GM12878 (cell line): ENCODE measurements at regions not wholly inside any gene's neighbourhood (a gene's known extent, or its start where the extent isn't known, plus 50 kb on each side); places are given as distances from the start of the nearest gene placed in this dataset.

Source experiments
- ATAC-seq: fragments of 200-7000 bp; cut with Tn5 transposase; 3 replicates; pipeline ENCODE4 v1.9.1; 2020; ENCODE audit warnings: mild to moderate bottlenecking, moderate library complexity
- BruUV-seq: library from RNA; stranded (reverse); fragments of 400-500 nt; replicated peaks from 2 replicates; lab custom pipeline; 2021; lab: Mats Ljungman, UMichigan
- CTCF ChIA-PET: fragments of 300-600 bp; sonication (Branson Sonifier 250); formaldehyde crosslinking; extraction: SDS; loops from one replicate; lab custom pipeline; 2021; ENCODE audit warnings: inconsistent platforms; lab: Yijun Ruan, JAX
- POLR2A ChIA-PET: fragments of 350-600 bp; formaldehyde crosslinking; extraction: SDS; loops from one replicate; lab custom pipeline; 2021; ENCODE audit warnings: inconsistent platforms; lab: Charles Lee
- RAD21 ChIA-PET: fragments of 300-600 bp; sonication (Branson Sonifier 250); formaldehyde crosslinking; loops from one replicate; lab custom pipeline; 2023; ENCODE audit warnings: antibody characterized with exemption; ENCODE audit not compliant: unreplicated experiment; lab: Charles Lee
- SMC1A ChIA-PET: fragments of 300-600 bp; sonication (Branson Sonifier 250); formaldehyde crosslinking; loops from one replicate; lab custom pipeline; 2023; ENCODE audit not compliant: unreplicated experiment, uncharacterized antibody; lab: Charles Lee
- DNase-seq: peaks from one replicate; pipeline ENCODE4 v3.0.0-alpha.2; 2011; ENCODE audit warnings: low read depth, low spot score
- FAIRE-seq: peaks from 3 replicates; lab custom pipeline; 2011; peaks lifted over from hg19 to GRCh38; lab: Jason Lieb, UNC
- H2AFZ ChIP-seq: 2 replicates; pipeline ENCODE4 v1.6.0; 2011; ENCODE audit warnings: low read depth, low read length, control low read depth; ENCODE audit not compliant: control insufficient read depth
- H3K27ac ChIP-seq: 2 replicates; pipeline ENCODE4 v1.5.1; 2011; ENCODE audit warnings: control low read depth; ENCODE audit not compliant: control insufficient read depth, insufficient read depth
- H3K27me3 ChIP-seq, 2 experiments: replicated peaks in 1 of 2; 2 replicates each; pipeline versions ENCODE4 v1.6.0 to v1.6.1; 2011; ENCODE audit warnings: low read length in 1 of 2; ENCODE audit not compliant: control insufficient read depth in 2 of 2, insufficient read depth in 2 of 2
- H3K36me3 ChIP-seq, 2 experiments: 2 replicates each; pipeline ENCODE4 v1.5.1; 2011; ENCODE audit warnings: low read length in 1 of 2; ENCODE audit not compliant: control insufficient read depth in 2 of 2, insufficient read depth in 2 of 2
- H3K4me1 ChIP-seq: 2 replicates; pipeline ENCODE4 v1.6.1; 2011; ENCODE audit warnings: mild to moderate bottlenecking, low read length, moderate library complexity, mixed read lengths; ENCODE audit not compliant: control insufficient read depth, insufficient read depth
- H3K4me2 ChIP-seq: 2 replicates; pipeline ENCODE4 v1.6.0; 2011; ENCODE audit warnings: control low read depth; ENCODE audit not compliant: control insufficient read depth, insufficient read depth
- H3K4me3 ChIP-seq: fragments of 200-600 bp; sonication (generic); 2 replicates; pipeline ENCODE4 v1.5.1; 2016
- H3K79me2 ChIP-seq: 2 replicates; pipeline ENCODE4 v1.6.0; 2011; ENCODE audit warnings: low read length; ENCODE audit not compliant: control insufficient read depth, insufficient read depth
- H3K9ac ChIP-seq: 2 replicates; pipeline ENCODE4 v1.8.0; 2011; ENCODE audit warnings: low read length, control low read depth, mixed read lengths; ENCODE audit not compliant: control insufficient read depth, insufficient read depth
- H3K9me3 ChIP-seq: replicated peaks from 3 replicates; pipeline ENCODE4 v1.5.1; 2011; ENCODE audit warnings: mild to moderate bottlenecking, low read length; ENCODE audit not compliant: control insufficient read depth, insufficient read depth
- H4K20me1 ChIP-seq: 2 replicates; pipeline ENCODE4 v1.6.0; 2011; ENCODE audit not compliant: control insufficient read depth, insufficient read depth
- SMAD5 ChIP-seq: IDR thresholded peaks from 2 replicates; pipeline ENCODE4 v1.6.1; 2016; ENCODE audit warnings: antibody characterized with exemption, low read depth
- SUZ12 ChIP-seq: fragments of 200-600 bp; sonication (generic); IDR thresholded peaks from one replicate; pipeline ENCODE4 v1.6.1; 2018; ENCODE audit warnings: antibody characterized with exemption, mild to moderate bottlenecking; ENCODE audit not compliant: unreplicated experiment
- TCF7 ChIP-seq: IDR thresholded peaks from 2 replicates; pipeline ENCODE4 v1.6.1; 2014; ENCODE audit warnings: antibody characterized with exemption, borderline replicate concordance
- WGBS: methylation state at CpG from one replicate; pipeline ENCODE4 v1.1.6; 2016; ENCODE audit warnings: low lambda C conversion rate; ENCODE audit not compliant: insufficient replicate concordance, insufficient coverage; ENCODE audit errors: missing lambda C conversion rate; 5-methylcytosine and 5-hydroxymethylcytosine counted together
- in situ Hi-C: fragments of 300-500 bp; cut with MboI; formaldehyde crosslinking; loops from 9 replicates; pipeline ENCODE4 v1.14.3; 2018; ENCODE audit warnings: mixed read lengths
- intact Hi-C: fragments of 100-400 bp; cut with micrococcal nuclease; formaldehyde crosslinking; loops from one replicate; pipeline ENCODE4 v1.14.2; 2022; ENCODE audit not compliant: unreplicated experiment

DNA sequence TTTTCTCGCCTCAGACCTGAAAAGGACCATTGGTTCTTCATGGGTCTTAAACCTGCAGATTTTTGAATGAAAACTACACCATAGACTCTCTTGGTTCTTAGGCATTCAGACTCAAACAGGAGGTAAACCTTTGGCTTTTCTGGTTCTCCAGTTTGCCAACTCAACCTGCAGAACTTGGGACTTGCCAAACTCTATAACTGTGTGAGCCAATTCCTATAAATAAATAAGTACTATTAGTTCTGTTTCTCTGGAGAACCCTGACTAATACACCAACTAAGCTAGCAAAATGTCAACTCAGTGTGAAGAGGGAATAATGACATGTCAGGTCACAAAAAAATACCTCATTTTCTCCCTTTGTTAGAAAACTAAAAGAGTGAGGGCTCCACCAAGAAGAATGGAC is 374.6 kb downstream of the RAB28 start:
- DNase-seq: no peak
- SMC1A ChIA-PET: no interaction called here
- Histone ChIP-seq H3K27me3 (no peaks in the 10 kb centered on the region), H4K20me1 (no peaks in the 10 kb centered on the region), H3K79me2 (no peaks in the 10 kb centered on the region), H3K4me3 (no peak overlapping the region), H3K9ac (no peak overlapping the region), H3K9me3 (no peaks in the 10 kb centered on the region), H2AFZ (no peak overlapping the region), H3K36me3 (no peaks in the 10 kb centered on the region), H3K4me1 (no peaks in the 10 kb centered on the region), H3K4me2 (no peak overlapping the region), H3K27ac (no peak overlapping the region)
- POLR2A ChIA-PET: no interaction called here
- CTCF ChIA-PET: no interaction called here
- BruUV-seq: no TSS peak
- no peak for FAIRE-seq
- 6% methylated on average over 1 of the region's 1 CpG for WGBS
- intact Hi-C loops (no loop called here), in situ Hi-C loops (no loop called here)
- RAD21 ChIA-PET: no interaction called here
- no peak for ATAC-seq
- TF ChIP-seq TCF7 (no peak), SUZ12 (no peak)
- TF ChIP-seq, all 136 proteins: peak for 0

DNA sequence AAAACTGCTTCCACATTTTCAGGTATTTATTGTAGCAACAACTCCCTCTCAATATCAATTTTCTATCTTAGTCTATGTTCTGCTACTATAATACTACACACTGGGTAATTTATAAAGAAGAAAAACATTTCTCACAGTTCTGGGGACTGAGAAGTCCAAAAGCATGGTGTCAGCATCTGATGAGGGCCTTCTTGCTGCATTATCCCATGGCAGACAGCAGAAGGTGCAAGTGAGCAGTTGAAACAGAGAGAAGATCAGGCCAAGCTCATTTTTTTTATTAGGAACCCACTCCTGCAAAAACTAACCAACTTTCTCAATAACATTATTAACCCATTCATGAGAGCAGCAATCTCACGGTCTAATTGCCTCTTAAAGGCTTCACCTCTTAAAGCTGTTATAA is 376.0 kb downstream of the RAB28 start:
- no peaks in the 10 kb centered on the region for H3K4me1 ChIP-seq
- ATAC-seq (no peak), DNase-seq (no peak), FAIRE-seq (no peak)
- intact Hi-C loops (no loop called here), in situ Hi-C loops (no loop called here)
- no peak for TF ChIP-seq SMAD5
- H3K4me2 ChIP-seq: no peak overlapping the region
- 0% methylated on average over 1 of the region's 1 CpG for WGBS
- POLR2A ChIA-PET: no interaction called here
- BruUV-seq: no TSS peak
- SMC1A ChIA-PET: no interaction called here
- no peaks in the 10 kb centered on the region for H4K20me1 ChIP-seq
- no peaks in the 10 kb centered on the region for H3K79me2 ChIP-seq
- no peaks in the 10 kb centered on the region for H3K9me3 ChIP-seq
- RAD21 ChIA-PET: no interaction called here
- CTCF ChIA-PET: no interaction called here
- H3K4me3 ChIP-seq: no peak overlapping the region
- no peak overlapping the region for H3K9ac ChIP-seq
- no peak overlapping the region for H3K27ac ChIP-seq
- no peaks in the 10 kb centered on the region for H3K36me3 ChIP-seq
- no peaks in the 10 kb centered on the region for H3K27me3 ChIP-seq
- H2AFZ ChIP-seq: no peak overlapping the region
